Neural cell (in vitro differentiated cells): ENCODE measurements at regions not wholly inside any gene's neighbourhood (a gene's known extent, or its start where the extent isn't known, plus 50 kb on each side); places are given as distances from the start of the nearest gene placed in this dataset.
"Not testable (repeated sequence)": the region's sequence is repeated elsewhere in the genome, so short reads cannot be mapped to it uniquely, and the experiment has no call there.

ENCODE experiments used
- EZH2 ChIP-seq: fragments of 200-600, 300-800 bp; shearing (Covaris generic), sonication (generic); IDR thresholded peaks from 2 replicates; pipeline ENCODE4 v1.6.1; 2014; ENCODE audit warnings: antibody characterized with exemption, low read length, borderline replicate concordance, mild to moderate bottlenecking; ENCODE audit not compliant: insufficient read depth, poor library complexity, severe bottlenecking
- RAD21 ChIP-seq: fragments of 450-650 bp; conservative IDR thresholded peaks from 2 replicates; pipeline ENCODE4 v1.6.1; 2014; ENCODE audit warnings: antibody characterized with exemption, mild to moderate bottlenecking, moderate library complexity
- TF ChIP-seq, protein P1 (sequence below): fragments of 450-650 bp; IDR thresholded peaks from 2 replicates; pipeline ENCODE4 v1.5.1; 2014; ENCODE audit warnings: antibody characterized with exemption, mild to moderate bottlenecking, moderate library complexity; ENCODE audit not compliant: poor library complexity, severe bottlenecking
- TF ChIP-seq, protein P2 (sequence below): IDR thresholded peaks from 2 replicates; pipeline ENCODE4 v1.6.1; 2012; ENCODE audit warnings: borderline replicate concordance

DNA sequence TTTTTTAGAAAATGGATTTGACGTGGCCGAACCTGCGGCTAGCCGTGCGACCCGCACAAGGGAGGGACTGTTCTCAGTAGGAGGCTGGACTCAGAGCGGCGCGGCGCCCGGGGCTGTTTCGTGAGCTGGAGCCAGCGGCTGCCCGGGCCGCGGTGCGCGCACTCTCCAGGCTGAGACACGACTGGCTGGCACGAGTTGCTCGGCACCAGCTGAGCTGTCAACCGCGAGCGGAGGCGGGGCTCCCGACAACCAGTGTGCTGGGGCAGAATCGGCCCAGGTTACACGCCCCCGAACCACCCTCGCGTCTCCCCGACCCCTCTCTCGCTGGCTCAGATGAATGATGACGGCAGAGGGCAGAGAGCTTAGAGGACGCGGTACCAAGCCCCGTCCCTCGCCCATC, 182.3 kb upstream of the NBPF9 start:
- TF ChIP-seq, protein P1, sequence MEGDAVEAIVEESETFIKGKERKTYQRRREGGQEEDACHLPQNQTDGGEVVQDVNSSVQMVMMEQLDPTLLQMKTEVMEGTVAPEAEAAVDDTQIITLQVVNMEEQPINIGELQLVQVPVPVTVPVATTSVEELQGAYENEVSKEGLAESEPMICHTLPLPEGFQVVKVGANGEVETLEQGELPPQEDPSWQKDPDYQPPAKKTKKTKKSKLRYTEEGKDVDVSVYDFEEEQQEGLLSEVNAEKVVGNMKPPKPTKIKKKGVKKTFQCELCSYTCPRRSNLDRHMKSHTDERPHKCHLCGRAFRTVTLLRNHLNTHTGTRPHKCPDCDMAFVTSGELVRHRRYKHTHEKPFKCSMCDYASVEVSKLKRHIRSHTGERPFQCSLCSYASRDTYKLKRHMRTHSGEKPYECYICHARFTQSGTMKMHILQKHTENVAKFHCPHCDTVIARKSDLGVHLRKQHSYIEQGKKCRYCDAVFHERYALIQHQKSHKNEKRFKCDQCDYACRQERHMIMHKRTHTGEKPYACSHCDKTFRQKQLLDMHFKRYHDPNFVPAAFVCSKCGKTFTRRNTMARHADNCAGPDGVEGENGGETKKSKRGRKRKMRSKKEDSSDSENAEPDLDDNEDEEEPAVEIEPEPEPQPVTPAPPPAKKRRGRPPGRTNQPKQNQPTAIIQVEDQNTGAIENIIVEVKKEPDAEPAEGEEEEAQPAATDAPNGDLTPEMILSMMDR, result not testable (repeated sequence)
- TF ChIP-seq, protein P2, sequence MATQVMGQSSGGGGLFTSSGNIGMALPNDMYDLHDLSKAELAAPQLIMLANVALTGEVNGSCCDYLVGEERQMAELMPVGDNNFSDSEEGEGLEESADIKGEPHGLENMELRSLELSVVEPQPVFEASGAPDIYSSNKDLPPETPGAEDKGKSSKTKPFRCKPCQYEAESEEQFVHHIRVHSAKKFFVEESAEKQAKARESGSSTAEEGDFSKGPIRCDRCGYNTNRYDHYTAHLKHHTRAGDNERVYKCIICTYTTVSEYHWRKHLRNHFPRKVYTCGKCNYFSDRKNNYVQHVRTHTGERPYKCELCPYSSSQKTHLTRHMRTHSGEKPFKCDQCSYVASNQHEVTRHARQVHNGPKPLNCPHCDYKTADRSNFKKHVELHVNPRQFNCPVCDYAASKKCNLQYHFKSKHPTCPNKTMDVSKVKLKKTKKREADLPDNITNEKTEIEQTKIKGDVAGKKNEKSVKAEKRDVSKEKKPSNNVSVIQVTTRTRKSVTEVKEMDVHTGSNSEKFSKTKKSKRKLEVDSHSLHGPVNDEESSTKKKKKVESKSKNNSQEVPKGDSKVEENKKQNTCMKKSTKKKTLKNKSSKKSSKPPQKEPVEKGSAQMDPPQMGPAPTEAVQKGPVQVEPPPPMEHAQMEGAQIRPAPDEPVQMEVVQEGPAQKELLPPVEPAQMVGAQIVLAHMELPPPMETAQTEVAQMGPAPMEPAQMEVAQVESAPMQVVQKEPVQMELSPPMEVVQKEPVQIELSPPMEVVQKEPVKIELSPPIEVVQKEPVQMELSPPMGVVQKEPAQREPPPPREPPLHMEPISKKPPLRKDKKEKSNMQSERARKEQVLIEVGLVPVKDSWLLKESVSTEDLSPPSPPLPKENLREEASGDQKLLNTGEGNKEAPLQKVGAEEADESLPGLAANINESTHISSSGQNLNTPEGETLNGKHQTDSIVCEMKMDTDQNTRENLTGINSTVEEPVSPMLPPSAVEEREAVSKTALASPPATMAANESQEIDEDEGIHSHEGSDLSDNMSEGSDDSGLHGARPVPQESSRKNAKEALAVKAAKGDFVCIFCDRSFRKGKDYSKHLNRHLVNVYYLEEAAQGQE, result not testable (repeated sequence)
- not testable (repeated sequence) for TF ChIP-seq EZH2, RAD21
